GM12874 (cell line): ENCODE measurements at regions not wholly inside any gene's neighbourhood (a gene's known extent, or its start where the extent isn't known, plus 50 kb on each side); places are given as distances from the start of the nearest gene placed in this dataset.
A peak's percentile ranks its signal among the peaks of the same experiment; 100 is the strongest.

Experiments used
- CTCF ChIP-seq: IDR thresholded peaks from 2 replicates; pipeline ENCODE4 v1.5.1; 2011; ENCODE audit warnings: low read depth, mild to moderate bottlenecking, control low read depth, low read length, moderate library complexity; ENCODE audit not compliant: insufficient read depth

DNA sequence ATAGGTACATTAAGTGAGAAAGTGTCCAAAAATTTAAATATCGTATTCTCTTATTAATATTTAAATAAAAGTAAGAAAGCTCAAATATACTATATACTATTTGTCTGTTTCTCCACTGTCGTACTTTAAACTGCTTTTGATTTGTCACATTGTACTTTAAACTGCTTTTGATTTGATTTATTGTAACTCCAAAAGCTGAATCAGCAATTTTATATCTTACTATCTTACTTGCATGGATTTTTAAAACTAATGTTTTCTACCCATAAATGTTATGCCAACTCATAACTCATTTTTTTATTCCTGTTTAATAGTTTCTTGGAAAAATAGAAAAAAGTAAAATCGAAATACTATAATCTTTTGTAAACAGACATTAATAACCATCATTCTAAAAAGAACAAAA, 1128.2 kb upstream of the ACVR2A start:
- no peak for TF ChIP-seq CTCF

DNA sequence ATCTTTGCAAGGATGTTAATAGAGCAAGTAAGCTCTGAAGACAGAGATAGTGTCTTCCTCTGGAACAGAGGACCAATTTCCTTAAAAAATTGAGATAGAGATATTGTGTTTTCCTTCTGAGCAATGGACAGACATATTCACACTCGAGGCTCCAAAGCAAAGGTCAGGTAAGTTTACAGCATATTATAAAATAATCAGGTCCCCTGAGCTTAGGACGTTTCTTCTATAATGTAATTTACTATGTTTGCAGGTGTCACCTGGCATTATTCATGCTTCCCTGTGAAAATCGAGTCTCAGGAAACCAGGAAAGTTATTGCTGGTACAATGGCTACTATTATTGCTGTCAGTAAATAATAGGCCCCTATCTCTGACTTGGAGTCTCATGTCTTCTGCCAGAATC, 1135.8 kb upstream of the ACVR2A start:
- TF ChIP-seq CTCF, result no peak

DNA sequence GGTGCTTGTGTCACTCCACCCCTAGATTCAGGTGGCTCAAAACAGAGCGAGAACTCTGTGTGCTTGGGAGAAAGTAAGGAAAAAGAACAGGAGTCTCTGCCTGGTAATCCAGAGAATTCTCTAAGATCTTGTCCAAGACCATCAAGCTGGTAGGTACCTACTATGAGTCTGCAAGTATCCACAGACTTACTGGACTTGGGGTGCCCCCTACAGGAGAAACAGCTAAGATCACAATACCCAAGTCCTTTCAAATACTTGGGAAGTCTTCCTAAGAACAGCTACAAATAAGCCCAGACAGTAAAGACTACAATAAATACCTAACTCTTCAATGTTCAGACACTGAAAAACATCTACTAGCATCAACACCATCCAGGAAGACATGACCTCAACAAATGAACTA, 1143.6 kb upstream of the ACVR2A start:
- peak; percentile 7; the same call in 1 of the 2 replicates for TF ChIP-seq CTCF

GRCh38 chr2:146697307-146697706, 1147.5 kb upstream of the ACVR2A start:
- no peak for TF ChIP-seq CTCF

DNA sequence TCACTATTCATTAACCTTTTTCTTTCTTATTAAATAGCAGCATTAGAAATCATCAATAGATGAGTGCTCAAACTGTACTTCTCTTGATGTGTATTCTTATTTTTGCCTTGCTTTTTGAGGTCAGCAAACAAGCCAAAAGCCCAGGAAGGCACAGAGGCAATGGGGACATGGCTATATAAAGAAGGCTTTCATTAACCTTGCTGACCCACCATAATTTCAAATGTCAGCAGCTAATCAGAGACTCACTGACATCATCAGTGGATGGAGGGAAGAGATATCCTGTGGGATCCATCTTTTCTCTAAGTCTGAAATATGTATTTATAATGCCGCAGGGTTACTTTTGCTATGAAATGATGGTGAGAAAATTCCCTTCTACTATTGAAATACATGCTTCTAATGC, 1162.8 kb upstream of the ACVR2A start:
- no peak for TF ChIP-seq CTCF

GRCh38 chr2:146678516-146678915, 1166.3 kb upstream of the ACVR2A start:
- no peak for TF ChIP-seq CTCF

- TF ChIP-seq CTCF, result no peak
Observed at GRCh38 chr2:146677280-146677679, 1167.5 kb upstream of the ACVR2A start.

DNA sequence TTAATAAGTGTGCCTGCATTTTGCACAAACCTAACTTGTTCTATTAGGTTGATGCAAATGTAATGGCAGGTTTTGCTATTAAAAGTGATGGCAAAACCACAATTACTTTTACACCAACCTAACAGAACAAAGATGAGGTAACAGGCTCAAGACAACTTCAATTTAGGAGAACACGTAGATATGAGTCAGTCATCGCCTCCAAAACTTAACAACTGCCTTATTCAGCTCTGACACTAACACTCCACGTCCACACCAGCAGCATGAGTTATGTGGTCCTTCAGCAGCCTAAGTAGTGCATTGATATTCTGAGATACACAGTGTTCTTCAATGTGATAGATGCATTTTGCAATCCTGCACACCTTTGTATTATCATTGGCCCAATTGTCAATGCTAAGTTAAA, 1175.1 kb upstream of the ACVR2A start:
- no peak for TF ChIP-seq CTCF
